GM23338 (cell line): ENCODE measurements at regions not wholly inside any gene's neighbourhood (a gene's known extent, or its start where the extent isn't known, plus 50 kb on each side); places are given as distances from the start of the nearest gene placed in this dataset.
A peak's percentile ranks its signal among the peaks of the same experiment; 100 is the strongest.

Experiments used
- ATAC-seq: fragments of 200-7000 bp; cut with Tn5 transposase; 3 replicates; pipeline ENCODE4 v1.9.1; 2020
- DNase-seq: peaks from one replicate; pipeline ENCODE4 v3.0.0-alpha.2; 2015; ENCODE audit warnings: low spot score
- H2AFZ ChIP-seq: fragments of 200-600 bp; sonication (generic); 2 replicates; pipeline ENCODE4 v1.8.0; 2016; ENCODE audit warnings: antibody characterized with exemption, mild to moderate bottlenecking, moderate library complexity
- H3F3A ChIP-seq: fragments of 200-600 bp; sonication (generic); replicated peaks from 2 replicates; pipeline ENCODE4 v1.8.0; 2017; ENCODE audit warnings: antibody characterized with exemption, mixed run types, low read depth
- H3K27ac ChIP-seq: fragments of 200-600 bp; sonication (generic); 2 replicates; pipeline ENCODE4 v1.6.1; 2016; ENCODE audit warnings: low read depth
- H3K27me3 ChIP-seq: fragments of 200-600 bp; sonication (generic); 2 replicates; pipeline ENCODE4 v1.8.0; 2016; ENCODE audit warnings: mild to moderate bottlenecking, mixed run types, moderate library complexity; ENCODE audit not compliant: insufficient read depth
- H3K36me3 ChIP-seq: fragments of 200-600 bp; sonication (generic); 2 replicates; pipeline ENCODE4 v1.8.0; 2016; ENCODE audit warnings: mild to moderate bottlenecking; ENCODE audit not compliant: insufficient read depth
- H3K4me1 ChIP-seq: fragments of 200-600 bp; sonication (generic); 2 replicates; pipeline ENCODE4 v1.8.0; 2016; ENCODE audit warnings: mild to moderate bottlenecking, moderate library complexity; ENCODE audit not compliant: insufficient read depth
- H3K4me2 ChIP-seq: fragments of 200-600 bp; sonication (generic); 2 replicates; pipeline ENCODE4 v1.7.1; 2017; ENCODE audit warnings: mixed run types
- H3K4me3 ChIP-seq: fragments of 200-600 bp; sonication (generic); 2 replicates; pipeline ENCODE4 v1.6.1; 2016; ENCODE audit warnings: mixed run types
- H3K79me2 ChIP-seq: fragments of 200-600 bp; sonication (generic); replicated peaks from 2 replicates; pipeline ENCODE4 v1.8.0; 2017; ENCODE audit warnings: mild to moderate bottlenecking; ENCODE audit not compliant: insufficient read depth
- H3K9me2 ChIP-seq: fragments of 200-600 bp; sonication (generic); 2 replicates; pipeline ENCODE4 v1.8.0; 2017; ENCODE audit not compliant: insufficient read depth
- H4K20me1 ChIP-seq: fragments of 200-600 bp; sonication (generic); replicated peaks from 2 replicates; pipeline ENCODE4 v1.8.0; 2017; ENCODE audit warnings: mild to moderate bottlenecking; ENCODE audit not compliant: insufficient read depth
- H3K27ac Mint-ChIP-seq: 2 replicates; pipeline ENCODE4 v1.8.0; 2020; ENCODE audit warnings: inconsistent platforms, mild to moderate bottlenecking, moderate library complexity, mixed read lengths
- H3K27me3 Mint-ChIP-seq: 3 replicates; pipeline ENCODE4 v1.8.0; 2022; ENCODE audit warnings: low read depth, mild to moderate bottlenecking, moderate library complexity, mixed read lengths, inconsistent platforms; ENCODE audit not compliant: insufficient read depth, poor library complexity
- H3K36me3 Mint-ChIP-seq: 3 replicates; pipeline ENCODE4 v1.8.0; 2021; ENCODE audit warnings: low read depth, mild to moderate bottlenecking, inconsistent platforms, moderate library complexity, mixed read lengths
- H3K4me1 Mint-ChIP-seq: 3 replicates; pipeline ENCODE4 v1.8.0; 2020; ENCODE audit warnings: mild to moderate bottlenecking, inconsistent platforms, mixed read lengths
- H3K4me3 Mint-ChIP-seq: 3 replicates; pipeline ENCODE4 v1.8.0; 2021; ENCODE audit warnings: moderate library complexity, mild to moderate bottlenecking, inconsistent platforms, mixed read lengths
- H3K9me3 Mint-ChIP-seq: 3 replicates; pipeline ENCODE4 v1.8.0; 2020; ENCODE audit warnings: moderate library complexity, mild to moderate bottlenecking, inconsistent platforms, mixed read lengths
- CREB1 ChIP-seq: fragments of 250-450 bp; sonication (Bioruptor Pico); IDR thresholded peaks from 2 replicates; pipeline ENCODE4 v1.5.0; 2020; ENCODE audit warnings: low read depth, mild to moderate bottlenecking, moderate library complexity
- EZH2phosphoT487 ChIP-seq: fragments of 200-600 bp; sonication (generic); IDR thresholded peaks from one replicate; pipeline ENCODE4 v1.8.1; 2018; ENCODE audit warnings: antibody characterized with exemption; ENCODE audit not compliant: unreplicated experiment
- JUNB ChIP-seq: IDR thresholded peaks from one replicate; pipeline ENCODE4 v1.6.1; 2016; ENCODE audit warnings: antibody characterized with exemption; ENCODE audit not compliant: unreplicated experiment
- ZNF114 ChIP-seq: fragments of 250-450 bp; sonication (Bioruptor Pico); IDR thresholded peaks from 2 replicates; pipeline ENCODE4 v1.5.0; 2020; ENCODE audit warnings: mild to moderate bottlenecking, moderate library complexity
- ZNF462 ChIP-seq: fragments of 250-450 bp; sonication (Bioruptor Pico); IDR thresholded peaks from 2 replicates; pipeline ENCODE4 v1.5.0; 2020; ENCODE audit warnings: mild to moderate bottlenecking, moderate library complexity

DNA sequence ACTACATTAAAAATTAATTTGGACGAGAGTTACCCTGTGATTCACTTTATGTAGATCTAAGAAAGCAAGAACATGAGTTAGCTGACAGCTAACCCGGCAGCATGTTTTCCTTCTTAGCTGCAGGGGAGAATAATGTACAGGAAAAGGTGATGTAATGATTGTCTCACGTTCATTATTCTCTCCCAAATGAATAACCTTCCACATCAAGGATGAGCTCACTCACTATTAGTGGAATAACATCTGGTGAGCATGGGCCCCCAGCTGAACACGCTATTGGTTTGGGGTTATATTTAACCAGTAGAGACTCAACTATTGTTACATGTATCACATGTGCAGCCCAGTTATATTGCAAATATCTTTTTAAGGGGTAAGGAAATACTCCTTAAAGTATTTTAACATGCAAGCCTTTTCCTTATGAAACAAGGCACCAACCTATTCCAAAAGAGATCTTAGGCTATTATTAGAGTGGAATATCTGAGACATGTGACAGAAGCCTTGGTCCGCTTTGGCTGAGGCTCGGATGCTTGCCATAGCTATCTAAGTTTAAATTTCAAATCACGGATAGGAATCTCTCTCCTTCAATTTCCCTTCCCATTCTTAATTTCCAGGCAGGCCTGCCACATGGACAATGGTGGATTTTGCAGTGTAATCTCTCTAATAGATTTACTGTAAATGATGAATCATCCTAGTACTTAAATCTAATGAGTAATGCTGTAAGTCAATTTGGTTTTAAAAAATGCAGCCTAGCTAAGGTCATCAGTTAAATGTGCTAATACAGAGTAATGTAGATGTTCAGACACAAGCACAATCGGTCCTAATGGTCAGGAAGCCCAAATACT is 99.0 kb upstream of the OTUD4 start:
- Histone ChIP-seq H3K27me3 (no peaks in the 10 kb centered on the region), H3K9me2 (no peaks in the 10 kb centered on the region), H3K79me2 (no peaks in the 10 kb centered on the region), H3K4me3 (no peak overlapping the region), H2AFZ (peak overlapping the region; percentile 15; the same call in 1 of the 2 replicates), H3F3A (no peaks in the 10 kb centered on the region), H3K4me1 (no peaks in the 10 kb centered on the region), H3K36me3 (no peaks in the 10 kb centered on the region), H3K4me2 (no peak overlapping the region), H4K20me1 (no peaks in the 10 kb centered on the region), H3K27ac (no peak overlapping the region)
- no peak overlapping the region for H3K27ac Mint-ChIP-seq
- H3K36me3 Mint-ChIP-seq, result no peaks in the 10 kb centered on the region
- no peaks in the 10 kb centered on the region for H3K9me3 Mint-ChIP-seq
- no peak overlapping the region for H3K4me3 Mint-ChIP-seq
- H3K27me3 Mint-ChIP-seq, result no peaks in the 10 kb centered on the region
- TF ChIP-seq ZNF114 (CRISPR knock-in tag) (no peak), JUNB (no peak), CREB1 (CRISPR knock-in tag) (no peak), ZNF462 (no peak), EZH2phosphoT487 (no peak)
- no peak for DNase-seq
- H3K4me1 Mint-ChIP-seq, result no peaks in the 10 kb centered on the region; the same call in 2 of the 3 replicates
- ATAC-seq, result no peak
